HG03460 (cell line): ENCODE measurements at regions not wholly inside any gene's neighbourhood (a gene's known extent, or its start where the extent isn't known, plus 50 kb on each side); places are given as distances from the start of the nearest gene placed in this dataset.
"Not testable (repeated sequence)": the region's sequence is repeated elsewhere in the genome, so short reads cannot be mapped to it uniquely, and the experiment has no call there.

Source experiments
- ATAC-seq: cut with Tn5 transposase; IDR thresholded peaks from one replicate; pipeline ENCODE4 v1.9.1; 2021; ENCODE audit not compliant: unreplicated experiment

DNA sequence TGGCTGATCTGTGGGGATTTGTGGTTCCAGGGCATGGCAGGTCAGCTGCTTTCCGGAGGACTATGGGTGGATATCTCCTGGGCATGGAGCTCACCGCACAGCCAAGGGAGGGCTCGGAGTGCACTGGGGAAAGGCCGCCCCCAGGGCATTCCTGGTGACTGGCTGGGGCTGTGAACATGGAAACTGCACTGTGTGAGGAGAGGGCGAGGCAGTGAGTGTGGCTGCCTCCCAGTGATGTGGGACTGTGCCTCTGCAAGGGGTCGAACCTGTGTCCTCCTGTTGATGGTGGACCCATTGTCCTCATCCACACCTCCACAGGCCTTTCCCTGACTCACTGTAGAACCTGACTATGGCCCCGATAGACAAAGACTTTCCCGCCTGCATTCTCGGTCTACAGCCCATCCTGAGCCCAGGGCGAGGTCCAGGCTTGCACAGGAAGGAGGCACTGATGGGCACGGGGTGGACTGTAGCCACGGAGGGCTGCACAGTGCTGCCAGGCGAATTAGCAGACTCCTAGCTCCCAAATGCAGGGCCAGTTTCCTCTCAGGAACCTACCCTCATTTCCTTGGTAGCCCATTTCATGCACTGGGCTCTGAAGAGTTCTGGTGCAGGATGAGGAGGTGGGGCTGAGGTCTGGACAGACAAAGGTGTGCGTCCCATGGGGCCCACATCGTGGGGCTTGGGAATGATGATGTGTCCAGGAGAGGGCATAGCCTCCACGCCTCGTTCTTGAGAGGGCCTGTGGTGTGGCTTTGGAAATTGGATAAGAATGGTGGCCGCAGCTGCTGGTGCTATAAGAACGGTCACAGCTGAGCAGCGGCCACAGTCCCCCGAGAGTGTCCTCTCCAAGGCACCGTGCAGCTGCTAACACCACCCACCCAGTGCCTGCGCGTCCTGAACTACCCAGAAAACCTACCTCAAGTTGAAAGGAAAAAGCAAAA lies 415.1 kb downstream of the TMEM121 start:
- ATAC-seq: no peak

DNA sequence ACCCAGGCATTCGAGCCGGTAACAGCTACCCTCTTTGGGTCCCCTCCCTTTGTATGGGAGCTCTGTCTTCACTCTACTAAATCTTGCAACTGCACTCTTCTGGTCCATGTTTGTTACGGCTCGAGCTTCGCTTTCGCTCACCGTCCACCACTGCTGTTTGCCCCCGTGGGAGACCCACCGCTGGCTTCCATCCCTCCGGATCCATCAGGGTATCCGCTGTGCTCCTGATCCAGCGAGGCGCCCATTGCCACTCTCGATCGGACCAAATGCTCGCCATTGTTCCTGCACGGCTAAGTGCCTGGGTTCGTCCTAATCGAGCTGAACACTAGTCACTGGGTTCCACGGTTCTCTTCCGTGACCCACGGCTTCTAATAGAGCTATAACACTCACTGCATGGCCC lies 416.3 kb downstream of the TMEM121 start:
- ATAC-seq: not testable (repeated sequence)

DNA sequence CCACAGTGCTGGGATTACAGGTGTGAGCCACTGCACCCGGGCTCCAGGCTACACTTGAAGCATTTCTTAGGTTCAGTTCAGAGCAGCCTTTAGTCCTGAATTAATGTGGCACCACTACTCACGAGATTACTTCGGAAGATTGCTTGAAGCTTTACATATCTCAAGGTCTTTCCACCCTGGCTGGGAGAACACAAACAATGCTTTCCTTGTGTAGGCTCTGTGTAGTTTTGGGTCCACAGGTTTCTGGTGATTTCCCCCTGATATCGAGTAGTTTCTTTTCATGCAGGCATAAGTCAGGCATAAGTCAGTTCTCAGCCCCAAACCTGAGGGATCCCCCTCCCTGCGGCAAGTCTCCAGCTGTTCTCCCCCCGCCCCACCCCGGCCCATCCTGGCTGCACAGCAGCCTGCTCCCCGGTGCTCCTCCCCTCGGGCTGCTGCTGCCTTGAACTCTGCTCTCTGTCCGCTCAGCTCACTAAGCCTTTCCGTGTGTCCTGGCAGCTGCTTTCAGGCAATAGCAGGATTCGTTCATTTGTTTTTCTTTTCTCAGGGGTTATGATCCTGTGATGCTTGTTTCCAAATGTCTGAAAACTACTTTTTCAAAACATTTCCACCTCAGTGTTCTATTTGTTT lies 417.7 kb downstream of the TMEM121 start:
- ATAC-seq: no peak

DNA sequence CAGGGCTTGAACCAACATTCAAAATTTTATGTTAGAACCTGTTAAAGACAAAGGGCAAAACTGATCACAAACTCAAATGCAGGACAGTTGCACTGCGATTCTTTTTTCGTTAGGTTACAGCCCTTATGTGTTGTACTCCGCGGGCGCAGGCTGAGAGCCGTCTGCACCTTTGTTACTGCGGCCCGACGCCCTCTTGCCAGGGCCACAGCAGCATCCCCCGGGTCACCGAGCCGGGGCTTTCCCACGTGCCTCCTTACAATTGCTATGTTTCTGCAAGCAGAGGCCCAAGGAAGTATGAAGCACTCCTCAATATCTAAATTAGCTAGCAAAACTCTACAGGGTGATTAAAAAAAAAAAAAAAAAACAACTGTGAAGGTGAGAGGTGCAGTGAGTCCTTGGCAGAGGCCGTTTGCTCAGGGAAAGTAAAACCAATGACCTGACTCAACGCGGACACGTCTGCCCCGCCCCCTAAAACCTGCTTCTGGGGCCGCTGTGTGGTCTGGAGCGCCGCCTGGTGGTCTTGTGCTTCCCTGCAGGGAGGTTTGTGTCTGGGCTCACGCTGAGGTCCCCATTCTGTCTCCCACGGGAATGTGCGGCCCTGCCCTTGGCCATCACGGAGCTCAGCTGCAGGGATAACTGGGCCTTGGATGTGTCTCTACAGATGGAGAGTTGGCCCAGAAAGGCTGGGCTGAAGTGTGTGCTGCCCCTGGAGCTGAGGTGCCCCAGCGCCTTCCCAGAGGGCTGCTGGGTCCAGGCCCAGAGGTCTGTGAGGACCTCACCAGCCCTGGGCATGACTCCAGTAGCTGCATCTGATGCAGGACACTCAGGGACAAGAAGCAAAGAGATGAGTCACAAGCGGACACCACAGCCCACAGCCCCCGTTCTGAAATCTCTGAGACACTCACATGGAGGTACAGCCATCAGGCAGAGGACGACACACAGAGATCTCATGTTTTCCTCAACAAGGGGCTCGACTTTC lies 418.5 kb downstream of the TMEM121 start:
- no peak for ATAC-seq

DNA sequence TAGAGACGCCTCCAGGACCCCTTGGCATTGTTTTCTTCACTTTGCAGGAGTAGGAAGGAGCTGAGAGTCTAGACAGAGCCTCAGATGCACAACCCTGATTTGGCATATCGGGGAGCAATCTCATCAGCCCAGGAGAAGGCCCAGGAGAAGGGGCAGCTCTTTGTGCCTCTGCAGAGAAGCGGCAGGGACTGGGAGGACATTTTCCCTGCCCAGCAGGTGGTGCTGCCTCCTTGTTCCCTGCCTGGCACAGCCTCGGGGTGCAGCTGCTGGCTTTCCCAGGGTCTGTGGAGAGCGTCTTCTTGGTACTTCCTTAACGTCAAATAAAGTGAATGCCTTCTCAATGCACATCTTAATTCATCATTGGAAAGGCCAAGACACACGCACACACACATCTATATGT lies 419.5 kb downstream of the TMEM121 start:
- no peak for ATAC-seq

DNA sequence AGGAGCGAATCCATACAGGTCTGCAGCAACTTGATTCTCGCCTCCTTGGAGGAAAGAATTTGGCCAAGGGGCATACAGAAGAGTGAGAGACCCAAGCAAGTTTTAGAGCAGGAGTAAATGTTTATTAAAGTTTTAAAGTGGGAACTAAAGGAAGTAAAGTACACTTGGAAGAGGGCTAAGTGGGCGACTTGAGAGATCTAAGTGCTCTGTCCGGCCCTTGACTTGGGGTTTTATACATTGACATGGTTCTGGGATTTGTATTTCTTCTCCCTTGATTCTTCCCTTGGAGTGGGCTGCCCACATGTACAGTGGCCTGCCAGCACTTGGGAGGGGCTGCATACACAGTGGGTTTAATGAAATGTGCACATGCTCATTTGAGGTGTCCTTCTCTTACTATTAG lies 421.2 kb downstream of the TMEM121 start:
- ATAC-seq: no peak

DNA sequence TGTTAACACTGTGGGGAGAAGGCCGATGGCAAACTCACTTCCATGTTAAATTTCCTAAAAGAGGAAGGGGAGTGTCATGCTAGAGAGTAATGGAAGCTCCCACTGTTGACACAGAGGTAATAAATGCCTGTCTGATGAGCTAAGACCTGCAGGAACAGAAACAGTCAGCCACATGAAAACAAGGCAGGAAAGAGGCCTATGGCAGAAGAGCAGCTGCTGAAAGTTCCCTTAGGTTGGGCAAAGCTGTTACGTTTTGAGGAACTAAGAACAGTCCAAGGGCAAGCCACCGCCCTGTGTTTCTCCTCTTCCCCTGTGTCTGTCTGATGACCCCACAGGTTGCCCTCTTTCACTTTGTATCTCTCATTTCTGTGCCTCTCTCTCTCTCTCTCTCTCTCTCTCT lies 422.6 kb downstream of the TMEM121 start:
- not testable (repeated sequence) for ATAC-seq

DNA sequence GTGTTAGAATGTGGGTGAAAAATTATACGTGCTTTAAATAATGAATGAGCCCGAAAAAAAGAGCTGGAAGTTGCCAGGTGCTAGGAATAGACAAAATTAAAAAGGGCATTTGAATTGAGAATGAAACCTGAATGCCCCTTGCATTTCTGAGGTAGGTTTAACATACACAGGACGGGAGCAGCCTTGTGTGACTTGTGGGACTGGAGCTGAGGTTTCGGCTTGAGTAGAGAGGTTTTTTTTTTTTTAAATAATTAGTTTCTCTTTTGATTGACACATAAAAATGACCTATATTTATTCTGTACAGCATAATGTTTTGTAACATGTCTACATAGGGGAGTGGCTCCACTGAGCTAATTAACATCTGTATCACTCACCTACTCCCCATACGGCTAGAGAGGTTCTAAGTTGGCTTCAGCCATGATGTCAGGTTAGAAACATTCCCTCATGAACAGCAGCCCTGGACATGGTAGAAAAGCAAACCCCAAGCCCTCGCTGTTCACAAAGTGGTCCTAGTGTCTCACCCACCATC lies 424.0 kb downstream of the TMEM121 start:
- not testable (repeated sequence) for ATAC-seq

DNA sequence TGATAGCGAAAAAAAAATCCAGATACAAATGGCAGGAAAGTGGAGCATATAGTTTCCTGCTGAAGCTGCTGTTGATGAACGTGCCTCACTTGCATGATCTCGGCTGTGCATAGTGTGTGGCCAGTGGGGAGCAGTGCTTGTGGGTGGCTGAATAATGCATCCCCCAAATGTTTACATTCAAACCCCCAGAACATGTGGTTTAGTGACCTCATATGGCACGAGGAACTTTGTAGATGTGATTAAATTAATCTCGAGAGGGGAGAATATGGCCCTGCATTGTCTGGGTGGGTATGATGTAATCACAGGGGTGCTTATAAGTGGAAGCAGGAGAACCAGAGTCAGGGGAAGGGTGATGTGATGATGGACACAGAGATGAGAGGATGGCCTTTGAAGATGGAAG lies 425.0 kb downstream of the TMEM121 start:
- ATAC-seq: no peak

DNA sequence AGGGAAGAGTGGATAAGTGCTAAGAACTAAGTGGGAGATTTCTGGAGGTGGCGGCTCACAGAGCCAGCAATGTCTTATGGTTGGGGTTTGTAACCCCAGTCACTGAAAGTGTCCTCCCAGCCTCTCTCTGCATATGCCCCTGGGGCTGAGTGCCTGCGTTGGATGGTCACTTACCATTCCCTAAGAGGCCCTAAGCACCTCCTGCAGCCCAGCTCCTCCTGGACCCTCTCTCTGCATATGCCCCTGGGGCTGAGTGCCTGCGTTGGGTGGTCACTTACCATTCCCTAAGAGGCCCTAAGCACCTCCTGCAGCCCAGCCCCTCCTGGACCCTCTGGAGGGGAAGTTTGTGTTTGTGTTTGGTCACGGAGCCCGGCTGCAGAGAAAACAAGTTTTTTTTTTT lies 425.8 kb downstream of the TMEM121 start:
- no peak for ATAC-seq

DNA sequence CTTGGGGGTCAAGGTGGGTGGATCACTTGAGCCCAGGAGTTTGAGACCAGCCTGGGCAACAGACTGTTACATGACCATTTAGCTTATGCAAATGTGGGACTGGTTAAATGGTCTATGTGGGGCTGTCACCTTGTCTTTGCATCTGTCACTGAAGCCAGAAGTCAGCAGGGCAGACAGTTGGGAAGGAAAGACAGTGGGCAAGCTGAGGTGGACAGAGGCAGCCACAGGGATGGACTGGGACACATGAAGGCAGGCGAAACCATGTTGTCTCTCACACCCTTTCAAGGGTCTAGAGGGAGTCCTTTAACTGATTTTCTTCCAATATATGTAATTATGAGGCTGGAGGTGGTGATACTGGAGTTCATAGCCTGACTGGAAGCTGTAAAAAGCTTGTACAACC lies 426.4 kb downstream of the TMEM121 start:
- ATAC-seq: no peak

DNA sequence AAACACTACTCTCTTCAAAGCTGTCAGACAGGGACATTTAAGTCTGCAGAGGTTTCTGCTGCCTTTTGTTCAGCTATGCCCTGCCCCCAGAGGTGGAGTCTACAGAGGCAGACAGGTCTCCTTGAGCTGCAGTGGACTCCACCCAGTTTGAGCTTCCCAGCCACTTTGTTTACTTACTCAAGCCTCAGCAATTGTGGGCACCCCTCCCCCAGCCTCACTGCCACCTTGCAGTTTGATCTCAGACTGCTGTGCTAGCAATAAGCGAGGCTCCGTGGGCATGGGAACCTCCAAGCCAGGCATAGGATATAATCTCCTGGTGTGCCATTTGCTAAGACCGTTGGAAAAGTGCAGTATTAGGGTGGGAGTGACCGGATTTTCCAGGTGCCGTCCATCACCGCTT lies 435.2 kb downstream of the TMEM121 start:
- not testable (repeated sequence) for ATAC-seq

DNA sequence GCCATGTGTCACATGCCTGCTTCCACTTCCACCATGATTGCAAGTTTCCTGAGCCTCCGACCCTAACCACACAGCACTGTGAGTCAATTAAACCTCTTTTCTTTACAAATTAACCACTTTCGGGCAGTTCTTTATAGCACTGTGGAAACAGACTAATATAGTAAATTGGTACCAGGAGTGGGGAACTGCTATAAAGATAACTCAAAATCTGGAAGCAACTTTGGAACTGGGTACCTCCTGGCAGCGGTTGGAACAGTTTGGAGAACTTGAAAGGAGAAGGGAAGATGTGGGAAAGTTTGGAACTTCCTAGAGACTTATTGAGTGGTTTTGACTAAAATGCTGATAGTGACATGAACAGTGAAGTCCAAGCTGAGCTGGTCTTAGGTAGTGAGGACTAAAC lies 436.1 kb downstream of the TMEM121 start:
- ATAC-seq: no peak

DNA sequence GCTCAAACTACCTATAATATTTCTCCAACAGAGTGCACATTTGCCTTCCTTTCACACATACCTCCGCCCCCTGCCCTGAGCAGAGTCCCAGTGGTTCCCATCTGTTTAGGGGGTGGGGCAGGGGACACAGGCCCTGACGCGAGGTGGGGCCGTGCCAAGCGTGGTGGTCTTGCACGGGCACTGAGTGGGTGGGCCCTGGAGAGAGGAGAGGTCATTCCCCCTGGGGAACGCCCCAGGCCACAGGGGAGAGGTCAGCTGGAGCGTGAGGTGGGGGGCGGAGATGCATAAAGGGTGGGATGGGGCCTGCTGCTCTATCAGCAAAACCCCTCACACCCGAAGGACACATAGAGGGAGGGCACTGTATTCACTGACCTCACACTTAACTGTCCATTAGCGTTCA lies 441.9 kb downstream of the TMEM121 start:
- ATAC-seq: no peak

DNA sequence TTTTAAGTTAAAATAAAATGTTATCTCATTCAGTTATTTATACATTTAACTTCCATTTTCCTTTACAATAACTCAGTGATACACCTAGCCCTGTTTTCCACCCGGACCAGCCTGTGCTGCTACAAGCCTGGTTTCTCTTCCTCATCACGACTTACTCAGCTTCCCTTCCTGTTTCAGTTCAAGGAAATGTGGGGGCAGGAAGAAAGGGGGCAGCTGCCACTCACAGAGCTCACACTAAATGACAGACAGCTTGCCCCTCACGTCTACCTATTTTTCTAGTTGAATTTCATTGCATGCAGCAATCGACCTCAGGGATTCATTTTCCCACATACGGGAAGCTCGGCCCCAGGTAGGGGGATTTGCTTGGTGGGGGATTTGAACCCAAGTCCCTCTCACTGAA lies 442.6 kb downstream of the TMEM121 start:
- ATAC-seq: not testable (repeated sequence)

DNA sequence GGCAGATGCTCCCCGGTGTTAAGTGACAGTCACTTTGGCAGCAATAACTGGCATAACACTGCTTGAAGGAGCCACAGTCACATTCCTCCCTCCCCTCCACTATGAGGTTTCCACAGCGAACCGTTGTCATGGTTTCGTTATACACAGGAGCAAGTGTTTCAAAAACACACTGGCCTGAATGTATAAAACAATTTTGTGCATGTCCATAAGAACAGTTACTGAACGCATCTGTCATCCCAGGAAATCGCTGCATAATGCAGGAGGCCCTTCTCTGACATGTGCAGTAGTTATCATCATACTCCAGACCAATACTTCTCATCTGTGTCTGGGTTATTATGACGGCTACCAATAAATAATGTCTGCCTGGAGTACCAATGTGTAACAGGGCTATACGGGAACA lies 444.4 kb downstream of the TMEM121 start:
- ATAC-seq: not testable (repeated sequence)

DNA sequence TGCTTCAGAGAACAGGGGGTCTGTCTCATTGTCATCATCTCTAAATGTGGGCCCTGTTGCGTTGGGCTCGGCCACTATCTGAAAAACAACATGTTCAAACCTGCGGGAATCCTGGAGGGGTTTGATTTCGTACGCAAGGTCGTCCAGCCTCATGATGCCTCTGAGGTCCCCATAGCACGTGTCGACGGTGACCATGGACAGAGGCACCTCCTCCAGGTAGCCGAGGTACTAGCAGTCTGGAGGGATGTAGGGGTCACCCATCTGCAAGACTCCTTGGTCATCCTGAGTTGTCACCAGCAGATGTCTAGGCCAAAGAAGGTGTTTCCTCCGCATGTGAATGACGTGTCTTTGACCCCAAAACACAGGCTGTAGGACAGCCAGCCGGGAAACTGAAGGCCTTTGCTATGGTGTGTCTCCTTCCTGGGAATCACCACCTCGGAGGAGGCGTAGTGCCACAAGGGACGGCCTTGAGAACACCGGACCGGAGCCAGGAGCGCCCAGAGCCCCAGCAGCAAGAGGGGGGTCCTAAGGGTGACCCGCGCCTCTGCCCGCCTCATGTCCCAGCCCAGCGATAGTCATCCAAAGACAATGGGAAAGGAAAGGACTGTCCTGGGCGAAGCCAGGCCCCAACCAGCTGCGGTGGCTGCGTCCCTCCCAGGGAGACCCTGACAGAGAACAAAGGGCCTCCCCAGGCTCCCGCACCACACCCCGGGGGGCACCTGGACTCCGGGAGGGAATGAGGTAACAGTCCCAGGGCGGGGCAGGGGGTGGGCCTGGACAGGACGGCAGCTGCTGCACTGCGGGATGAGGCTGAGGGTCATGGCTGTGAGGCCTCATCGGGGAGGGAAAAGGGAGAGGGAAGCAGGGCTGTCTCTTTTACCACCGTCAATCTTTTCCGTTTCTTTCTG lies 445.5 kb downstream of the TMEM121 start:
- no peak for ATAC-seq

DNA sequence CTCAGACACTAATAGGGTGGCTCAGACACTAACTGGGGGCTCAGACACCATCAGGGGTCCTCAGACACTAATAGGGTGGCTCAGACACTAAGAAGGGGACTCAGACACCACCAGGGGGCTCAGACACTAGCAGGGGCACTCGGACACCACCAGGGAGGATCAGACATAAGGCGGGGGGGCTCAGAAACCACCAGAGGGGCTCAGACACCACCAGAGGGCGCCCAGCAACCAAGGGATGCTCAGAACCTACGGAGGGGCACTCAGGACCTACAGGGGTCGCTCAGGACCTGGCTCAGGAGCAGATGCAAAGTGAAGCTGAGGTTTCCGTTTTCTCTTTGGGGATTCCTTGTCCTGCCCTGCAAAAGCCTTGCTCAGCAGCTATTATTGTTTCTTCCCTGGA lies 448.5 kb downstream of the TMEM121 start:
- no peak for ATAC-seq

DNA sequence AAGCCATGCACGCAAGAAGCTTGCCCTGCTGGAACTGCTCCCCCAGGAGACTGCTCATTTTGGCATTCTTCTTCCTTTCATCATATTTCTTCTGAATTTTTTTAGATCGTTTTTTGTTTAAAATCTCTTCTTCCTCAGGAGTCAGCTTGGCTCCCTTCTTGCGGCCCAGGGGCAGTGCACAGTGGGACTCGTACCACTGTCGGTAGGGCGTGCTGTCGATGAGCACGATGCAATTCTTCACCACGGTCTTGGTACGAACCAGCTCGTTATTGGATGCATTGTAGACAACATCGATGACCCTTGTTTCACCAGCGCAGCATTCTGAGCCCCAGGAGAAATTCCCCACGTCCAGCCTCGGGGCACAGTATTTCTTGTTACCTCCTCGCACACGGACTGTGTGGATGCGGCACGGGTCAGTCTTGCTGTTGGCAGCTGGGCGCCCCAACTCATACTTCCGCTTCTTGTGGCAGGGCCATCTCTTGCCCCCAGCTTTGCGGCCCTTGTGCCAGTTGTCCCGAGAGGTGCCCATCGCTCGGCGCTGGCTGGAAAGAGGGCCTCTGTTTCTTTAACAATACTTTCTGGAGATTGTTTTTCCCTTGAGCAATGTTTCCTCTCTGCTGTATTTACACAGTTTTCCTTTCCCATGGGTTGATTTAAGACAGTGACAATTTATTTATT lies 452.4 kb downstream of the TMEM121 start:
- ATAC-seq: no peak
